ENCODE measurements at regions not wholly inside any gene's neighbourhood (a gene's known extent, or its start where the extent isn't known, plus 50 kb on each side); places are given as distances from the start of the nearest gene placed in this dataset.
"Not testable (repeated sequence)": the region's sequence is repeated elsewhere in the genome, so short reads cannot be mapped to it uniquely, and the experiment has no call there.

GRCh38 chr1:174080819-174081218 is 58.7 kb upstream of the RC3H1 start:
- no peak for DNase-seq (ENCODE audit: low read depth)
- Histone ChIP-seq H3K4me3 (ENCODE audit: low read depth, low read length) (no peak overlapping the region), H3K36me3 (ENCODE audit: control insufficient read depth, insufficient read depth, low read length) (no peaks in the 10 kb centered on the region), H3K27me3 (ENCODE audit: control insufficient read depth, insufficient read depth, low read length) (no peaks in the 10 kb centered on the region)
- no peak for TF ChIP-seq CTCF (IDR thresholded peaks at IDR 0.05; ENCODE audit: insufficient read depth, low read length, poor library complexity, severe bottlenecking)

GRCh38 chr1:174079796-174080195 is 57.6 kb upstream of the RC3H1 start:
- Histone ChIP-seq H3K27me3 (ENCODE audit: control insufficient read depth, insufficient read depth, low read length) (no peaks in the 10 kb centered on the region), H3K4me3 (ENCODE audit: low read depth, low read length) (no peak overlapping the region), H3K36me3 (ENCODE audit: control insufficient read depth, insufficient read depth, low read length) (no peaks in the 10 kb centered on the region)
- no peak for DNase-seq (ENCODE audit: low read depth)
- TF ChIP-seq CTCF (IDR thresholded peaks at IDR 0.05; ENCODE audit: insufficient read depth, low read length, poor library complexity, severe bottlenecking), result no peak

- H3K36me3 ChIP-seq (ENCODE audit: control insufficient read depth, insufficient read depth, low read length); DNase-seq (ENCODE audit: low read depth); H3K4me3 ChIP-seq (ENCODE audit: low read depth, low read length); H3K27me3 ChIP-seq (ENCODE audit: control insufficient read depth, insufficient read depth, low read length): not testable (repeated sequence)
Measured at GRCh38 chr1:174078916-174079315, 56.8 kb upstream of the RC3H1 start.

- no peaks in the 10 kb centered on the region for H3K36me3 ChIP-seq (ENCODE audit: control insufficient read depth, insufficient read depth, low read length)
- no peak for DNase-seq (ENCODE audit: low read depth)
- no peak overlapping the region for H3K4me3 ChIP-seq (ENCODE audit: low read depth, low read length)
- TF ChIP-seq CTCF (IDR thresholded peaks at IDR 0.05; ENCODE audit: insufficient read depth, low read length, poor library complexity, severe bottlenecking), result no peak
- H3K27me3 ChIP-seq (ENCODE audit: control insufficient read depth, insufficient read depth, low read length), result no peaks in the 10 kb centered on the region
Measured at GRCh38 chr1:174077749-174078490, 55.8 kb upstream of the RC3H1 start.

GRCh38 chr1:174075245-174075692 is 53.1 kb upstream of the RC3H1 start:
- no peaks in the 10 kb centered on the region for H3K27me3 ChIP-seq (ENCODE audit: control insufficient read depth, insufficient read depth, low read length)
- DNase-seq (ENCODE audit: low read depth), result no peak

GRCh38 chr1:174074757-174075156 is 52.6 kb upstream of the RC3H1 start:
- TF ChIP-seq CTCF (IDR thresholded peaks at IDR 0.05; ENCODE audit: insufficient read depth, low read length, poor library complexity, severe bottlenecking), result peak; percentile 29

More at GRCh38 chr1:174075245-174075692, 53.1 kb upstream of the RC3H1 start:
- no peak overlapping the region for H3K4me3 ChIP-seq (ENCODE audit: low read depth, low read length)
- H3K36me3 ChIP-seq (ENCODE audit: control insufficient read depth, insufficient read depth, low read length), result no peaks in the 10 kb centered on the region
- TF ChIP-seq CTCF (IDR thresholded peaks at IDR 0.05; ENCODE audit: insufficient read depth, low read length, poor library complexity, severe bottlenecking), result no peak

More at GRCh38 chr1:174074757-174075156, 52.6 kb upstream of the RC3H1 start:
- Histone ChIP-seq H3K27me3 (ENCODE audit: control insufficient read depth, insufficient read depth, low read length) (no peaks in the 10 kb centered on the region), H3K36me3 (ENCODE audit: control insufficient read depth, insufficient read depth, low read length) (no peaks in the 10 kb centered on the region), H3K4me3 (ENCODE audit: low read depth, low read length) (no peak overlapping the region)
- no peak for DNase-seq (ENCODE audit: low read depth)
